ENCODE measurements at regions not wholly inside any gene's neighbourhood (a gene's known extent, or its start where the extent isn't known, plus 50 kb on each side); places are given as distances from the start of the nearest gene placed in this dataset.

DNA sequence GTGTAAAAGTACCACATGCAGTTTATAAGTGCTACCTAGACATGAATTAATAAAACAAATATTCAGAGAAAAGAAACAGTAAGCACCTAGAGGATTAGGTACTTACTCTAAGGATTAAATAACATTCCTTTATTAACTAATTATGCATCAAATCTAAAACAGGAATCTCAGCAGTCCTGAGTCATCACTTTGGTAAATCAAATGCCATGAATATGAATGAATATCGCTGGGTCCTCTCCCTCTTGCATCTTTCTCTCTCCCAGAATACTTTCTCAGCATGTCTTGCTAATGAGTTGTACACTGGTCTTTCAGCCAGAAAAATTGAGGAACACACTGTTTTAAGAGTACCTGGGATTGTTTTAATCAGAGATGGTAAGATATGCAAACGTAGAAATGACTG is 225.5 kb upstream of the NFE2L3 start:
- Histone ChIP-seq H3K27ac (ENCODE audit: low read length) (no peak overlapping the region), H3K27me3 (ENCODE audit: control insufficient read depth, insufficient read depth, low read length) (no peaks in the 10 kb centered on the region), H3K9ac (ENCODE audit: low read length) (no peak overlapping the region), H3K4me3 (ENCODE audit: low read length) (no peak overlapping the region), H3K36me3 (ENCODE audit: control insufficient read depth, low read depth, low read length) (no peaks in the 10 kb centered on the region), H3K4me1 (ENCODE audit: control insufficient read depth, low read depth, low read length) (peaks cover 7% of the 10 kb centered on the region), H3K9me3 (ENCODE audit: control insufficient read depth, low read depth, low read length) (no peaks in the 10 kb centered on the region)

- Histone ChIP-seq H3K27ac (ENCODE audit: low read length) (no peak overlapping the region), H3K36me3 (ENCODE audit: control insufficient read depth, low read depth, low read length) (no peaks in the 10 kb centered on the region), H3K4me3 (ENCODE audit: low read length) (no peak overlapping the region), H3K27me3 (ENCODE audit: control insufficient read depth, insufficient read depth, low read length) (no peaks in the 10 kb centered on the region), H3K4me1 (ENCODE audit: control insufficient read depth, low read depth, low read length) (peaks cover 7% of the 10 kb centered on the region), H3K9ac (ENCODE audit: low read length) (no peak overlapping the region), H3K9me3 (ENCODE audit: control insufficient read depth, low read depth, low read length) (no peaks in the 10 kb centered on the region)
Measured at GRCh38 chr7:25926891-25927625, 224.9 kb upstream of the NFE2L3 start.

- Histone ChIP-seq H3K27ac (ENCODE audit: low read length) (no peak overlapping the region), H3K27me3 (ENCODE audit: control insufficient read depth, insufficient read depth, low read length) (no peaks in the 10 kb centered on the region), H3K9me3 (ENCODE audit: control insufficient read depth, low read depth, low read length) (no peaks in the 10 kb centered on the region), H3K9ac (ENCODE audit: low read length) (no peak overlapping the region), H3K36me3 (ENCODE audit: control insufficient read depth, low read depth, low read length) (no peaks in the 10 kb centered on the region), H3K4me1 (ENCODE audit: control insufficient read depth, low read depth, low read length) (peaks cover 7% of the 10 kb centered on the region), H3K4me3 (ENCODE audit: low read length) (no peak overlapping the region)
Measured at GRCh38 chr7:25927626-25927978, 224.4 kb upstream of the NFE2L3 start.

DNA sequence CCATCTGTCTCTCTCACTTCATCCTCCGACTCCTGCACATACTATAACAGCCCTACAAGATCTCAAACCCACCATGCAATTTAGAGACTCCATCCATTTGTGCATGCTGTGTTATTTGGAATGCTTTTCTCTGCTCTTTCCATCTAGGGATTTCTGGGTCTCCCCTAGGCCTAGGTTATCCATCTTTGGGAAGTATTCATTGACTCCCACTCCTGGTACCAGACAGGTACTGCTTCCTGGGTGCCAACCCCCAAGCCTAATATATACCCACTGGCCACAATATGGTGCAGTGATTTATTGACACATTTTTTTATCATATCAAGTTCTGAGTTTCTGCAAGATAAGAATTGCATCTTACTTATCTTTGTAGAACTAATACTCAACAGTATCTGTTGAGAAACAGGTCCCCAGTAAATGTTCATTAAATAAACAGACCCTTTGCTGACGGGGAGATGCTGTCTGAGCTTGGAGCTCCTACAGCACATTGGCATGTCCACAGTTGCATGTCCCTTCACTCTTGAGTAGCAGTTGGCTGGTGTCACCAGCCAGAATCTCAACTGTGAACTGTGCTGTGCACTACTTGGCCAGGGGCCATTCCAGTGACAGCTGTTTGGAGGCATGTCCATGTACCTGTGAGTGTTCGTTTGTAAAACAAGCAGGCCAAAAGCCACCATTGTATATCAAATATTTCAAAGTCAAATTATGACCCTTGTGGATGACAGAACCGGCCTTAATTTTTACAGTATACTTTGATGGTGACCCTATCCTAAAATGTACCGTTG is 223.3 kb upstream of the NFE2L3 start:
- Histone ChIP-seq H3K27ac (ENCODE audit: low read length) (no peak overlapping the region), H3K4me3 (ENCODE audit: low read length) (no peak overlapping the region), H3K36me3 (ENCODE audit: control insufficient read depth, low read depth, low read length) (no peaks in the 10 kb centered on the region), H3K4me1 (ENCODE audit: control insufficient read depth, low read depth, low read length) (peaks cover 7% of the 10 kb centered on the region), H3K9me3 (ENCODE audit: control insufficient read depth, low read depth, low read length) (no peaks in the 10 kb centered on the region), H3K27me3 (ENCODE audit: control insufficient read depth, insufficient read depth, low read length) (no peaks in the 10 kb centered on the region), H3K9ac (ENCODE audit: low read length) (no peak overlapping the region)

- no peak overlapping the region for H3K4me3 ChIP-seq (ENCODE audit: low read length)
- H3K9ac ChIP-seq (ENCODE audit: low read length), result no peak overlapping the region
Measured at GRCh38 chr7:25929448-25929847, 222.6 kb upstream of the NFE2L3 start.

DNA sequence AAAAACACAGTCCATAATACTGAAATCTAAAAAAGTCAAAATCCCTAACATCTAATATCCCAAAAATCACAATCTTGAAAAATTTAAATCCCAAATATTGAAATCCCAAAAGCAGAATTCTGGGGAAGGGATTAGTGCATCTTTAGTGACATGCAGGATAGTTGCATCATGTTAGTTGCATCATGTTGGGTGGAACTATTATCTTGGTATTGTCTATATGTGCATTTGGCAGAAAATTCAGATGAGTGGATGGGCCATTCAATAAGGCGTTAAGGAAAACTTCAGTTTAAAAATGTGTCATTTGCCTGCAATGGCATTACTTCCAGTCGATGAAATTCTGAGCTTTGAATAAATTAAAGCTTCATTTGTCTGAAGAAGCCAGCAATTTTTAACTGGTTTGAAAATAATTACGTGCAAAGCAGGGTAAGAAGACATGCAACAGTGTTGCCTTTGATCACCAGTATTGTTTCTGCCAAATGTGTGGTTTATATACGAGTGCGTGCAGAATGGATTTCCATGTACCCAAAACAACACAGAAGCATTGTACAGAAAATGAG is 221.4 kb upstream of the NFE2L3 start:
- Histone ChIP-seq H3K4me3 (ENCODE audit: low read length) (no peak overlapping the region), H3K27me3 (ENCODE audit: control insufficient read depth, insufficient read depth, low read length) (no peaks in the 10 kb centered on the region), H3K36me3 (ENCODE audit: control insufficient read depth, low read depth, low read length) (no peaks in the 10 kb centered on the region), H3K27ac (ENCODE audit: low read length) (no peak overlapping the region), H3K4me1 (ENCODE audit: control insufficient read depth, low read depth, low read length) (peaks cover 7% of the 10 kb centered on the region), H3K9me3 (ENCODE audit: control insufficient read depth, low read depth, low read length) (no peaks in the 10 kb centered on the region), H3K9ac (ENCODE audit: low read length) (no peak overlapping the region)

More at GRCh38 chr7:25929448-25929847, 222.6 kb upstream of the NFE2L3 start:
- H3K27ac ChIP-seq (ENCODE audit: low read length), result no peak overlapping the region
- peaks cover 7% of the 10 kb centered on the region for H3K4me1 ChIP-seq (ENCODE audit: control insufficient read depth, low read depth, low read length)
- no peaks in the 10 kb centered on the region for H3K27me3 ChIP-seq (ENCODE audit: control insufficient read depth, insufficient read depth, low read length)
- no peaks in the 10 kb centered on the region for H3K36me3 ChIP-seq (ENCODE audit: control insufficient read depth, low read depth, low read length)
- no peaks in the 10 kb centered on the region for H3K9me3 ChIP-seq (ENCODE audit: control insufficient read depth, low read depth, low read length)

DNA sequence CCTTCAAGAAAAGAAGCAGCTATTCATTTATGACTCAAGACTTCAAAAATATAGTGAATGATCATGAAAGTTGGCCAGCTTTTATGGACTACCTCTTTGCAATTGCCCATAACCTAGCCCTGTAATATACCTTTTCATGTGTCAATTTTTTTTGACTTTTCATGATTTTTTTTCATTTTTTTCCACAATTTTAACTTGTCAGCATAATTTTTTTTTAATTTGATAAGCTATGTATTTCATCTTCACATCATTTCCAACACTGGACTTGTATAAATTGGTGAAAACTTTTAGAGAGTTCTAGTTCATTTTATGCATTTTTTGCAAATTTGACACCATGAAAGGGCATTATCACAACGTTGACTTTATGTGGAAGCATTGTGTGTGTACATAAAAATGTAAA is 220.8 kb upstream of the NFE2L3 start:
- no peaks in the 10 kb centered on the region for H3K27me3 ChIP-seq (ENCODE audit: control insufficient read depth, insufficient read depth, low read length)
- H3K36me3 ChIP-seq (ENCODE audit: control insufficient read depth, low read depth, low read length), result no peaks in the 10 kb centered on the region
- peaks cover 7% of the 10 kb centered on the region for H3K4me1 ChIP-seq (ENCODE audit: control insufficient read depth, low read depth, low read length)
- H3K9me3 ChIP-seq (ENCODE audit: control insufficient read depth, low read depth, low read length), result no peaks in the 10 kb centered on the region
- no peak overlapping the region for H3K27ac ChIP-seq (ENCODE audit: low read length)
- H3K9ac ChIP-seq (ENCODE audit: low read length), result no peak overlapping the region
- H3K4me3 ChIP-seq (ENCODE audit: low read length), result no peak overlapping the region

DNA sequence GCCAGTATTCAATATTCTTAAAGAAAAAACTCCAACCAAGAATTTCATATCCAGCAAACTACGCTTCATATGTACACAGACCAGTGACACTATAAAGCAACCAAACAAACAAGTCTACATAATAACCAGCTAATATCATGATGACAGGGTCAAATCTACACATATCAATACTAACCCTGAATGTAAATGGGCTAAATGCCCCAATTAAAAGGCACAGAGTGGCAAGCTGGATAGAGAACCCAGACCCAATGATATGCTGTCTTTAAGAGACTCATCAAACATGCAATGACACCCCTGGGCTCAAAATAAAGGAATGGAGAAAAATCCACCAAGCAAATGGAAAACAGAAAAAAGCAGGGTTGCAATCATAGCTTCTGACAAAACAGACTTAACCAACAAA is 218.1 kb upstream of the NFE2L3 start:
- Histone ChIP-seq H3K27me3 (ENCODE audit: control insufficient read depth, insufficient read depth, low read length) (no peaks in the 10 kb centered on the region), H3K9me3 (ENCODE audit: control insufficient read depth, low read depth, low read length) (no peaks in the 10 kb centered on the region), H3K4me1 (ENCODE audit: control insufficient read depth, low read depth, low read length) (no peaks in the 10 kb centered on the region), H3K9ac (ENCODE audit: low read length) (no peak overlapping the region), H3K36me3 (ENCODE audit: control insufficient read depth, low read depth, low read length) (no peaks in the 10 kb centered on the region), H3K4me3 (ENCODE audit: low read length) (no peak overlapping the region), H3K27ac (ENCODE audit: low read length) (no peak overlapping the region)

GRCh38 chr7:25940086-25940906 is 211.7 kb upstream of the NFE2L3 start:
- Histone ChIP-seq H3K27me3 (ENCODE audit: control insufficient read depth, insufficient read depth, low read length) (no peaks in the 10 kb centered on the region), H3K9me3 (ENCODE audit: control insufficient read depth, low read depth, low read length) (no peaks in the 10 kb centered on the region), H3K4me3 (ENCODE audit: low read length) (no peak overlapping the region), H3K36me3 (ENCODE audit: control insufficient read depth, low read depth, low read length) (no peaks in the 10 kb centered on the region), H3K9ac (ENCODE audit: low read length) (no peak overlapping the region), H3K4me1 (ENCODE audit: control insufficient read depth, low read depth, low read length) (peaks cover 4% of the 10 kb centered on the region), H3K27ac (ENCODE audit: low read length) (no peak overlapping the region)

DNA sequence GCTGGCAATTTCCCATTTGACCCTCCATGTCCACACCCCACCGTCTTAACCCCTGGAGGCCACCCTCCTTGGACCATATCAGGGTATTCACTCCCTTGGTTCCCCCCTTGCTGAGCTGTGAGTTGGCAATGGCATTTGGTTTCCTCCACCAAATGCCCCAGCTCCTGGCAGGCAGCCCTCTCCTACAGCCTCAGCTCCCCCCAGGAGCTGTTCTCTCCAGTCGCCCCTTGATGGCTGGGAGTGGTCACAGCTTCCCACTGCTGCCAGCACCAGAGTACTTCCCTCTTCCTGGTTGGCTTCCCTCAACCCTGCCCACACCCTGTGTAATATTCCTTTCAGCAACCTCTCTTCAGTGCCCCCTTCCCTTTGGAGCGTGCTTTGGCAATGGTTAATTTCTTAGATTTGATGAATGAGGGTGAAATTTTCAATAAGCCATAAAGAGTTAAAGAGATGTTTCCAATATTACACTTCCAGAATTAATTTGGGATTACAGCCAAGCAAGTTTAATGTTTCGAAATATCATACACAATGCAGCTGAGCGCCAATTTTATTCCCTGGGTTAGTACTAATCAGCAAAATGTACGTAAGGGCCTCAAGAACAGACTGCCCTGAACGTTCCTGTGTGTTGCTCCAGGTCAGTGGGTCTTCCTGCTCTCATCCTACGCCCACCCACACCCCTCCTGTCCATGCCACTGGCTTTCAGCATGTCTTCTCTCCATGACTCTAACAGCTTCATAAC is 207.1 kb upstream of the NFE2L3 start:
- no peaks in the 10 kb centered on the region for H3K36me3 ChIP-seq (ENCODE audit: control insufficient read depth, low read depth, low read length)
- H3K27me3 ChIP-seq (ENCODE audit: control insufficient read depth, insufficient read depth, low read length), result no peaks in the 10 kb centered on the region
- no peak overlapping the region for H3K4me3 ChIP-seq (ENCODE audit: low read length)
- H3K9me3 ChIP-seq (ENCODE audit: control insufficient read depth, low read depth, low read length), result no peaks in the 10 kb centered on the region
- no peak overlapping the region for H3K27ac ChIP-seq (ENCODE audit: low read length)
- peaks cover 24% of the 10 kb centered on the region for H3K4me1 ChIP-seq (ENCODE audit: control insufficient read depth, low read depth, low read length)
- no peak overlapping the region for H3K9ac ChIP-seq (ENCODE audit: low read length)

- H3K9ac ChIP-seq (ENCODE audit: low read length), result no peak overlapping the region
- H3K4me3 ChIP-seq (ENCODE audit: low read length), result no peak overlapping the region
- H3K27ac ChIP-seq (ENCODE audit: low read length), result no peak overlapping the region
- H3K9me3 ChIP-seq (ENCODE audit: control insufficient read depth, low read depth, low read length), result no peaks in the 10 kb centered on the region
- no peaks in the 10 kb centered on the region for H3K27me3 ChIP-seq (ENCODE audit: control insufficient read depth, insufficient read depth, low read length)
- H3K4me1 ChIP-seq (ENCODE audit: control insufficient read depth, low read depth, low read length), result peaks cover 24% of the 10 kb centered on the region
- H3K36me3 ChIP-seq (ENCODE audit: control insufficient read depth, low read depth, low read length), result no peaks in the 10 kb centered on the region
Measured at GRCh38 chr7:25945608-25946007, 206.4 kb upstream of the NFE2L3 start.
